ENCODE measurements at regions not wholly inside any gene's neighbourhood (a gene's known extent, or its start where the extent isn't known, plus 50 kb on each side); places are given as distances from the start of the nearest gene placed in this dataset.

- WGBS (ENCODE audit: insufficient coverage, insufficient read length) = no CpG with 5 or more reads among the region's 4 CpGs
- H3K9me3 ChIP-seq (ENCODE audit: control insufficient read depth, insufficient read depth, low read length) = no peaks in the 10 kb centered on the region
- H3K36me3 ChIP-seq (ENCODE audit: control insufficient read depth, insufficient read depth, low read length) = no peaks in the 10 kb centered on the region
- no peak overlapping the region for H3K4me3 ChIP-seq (ENCODE audit: low read length)
- DNase-seq (ENCODE audit: low read depth, low spot score) = no peak
- H3K4me1 ChIP-seq (ENCODE audit: control insufficient read depth, insufficient read depth, low read length) = no peaks in the 10 kb centered on the region
- H3K27me3 ChIP-seq (ENCODE audit: control insufficient read depth, insufficient read depth, low read length) = no peaks in the 10 kb centered on the region
- H3K27ac ChIP-seq (ENCODE audit: low read length) = no peak overlapping the region
Measured at GRCh38 chr1:30284226-30284625, 439.2 kb downstream of the MATN1 start.

DNA sequence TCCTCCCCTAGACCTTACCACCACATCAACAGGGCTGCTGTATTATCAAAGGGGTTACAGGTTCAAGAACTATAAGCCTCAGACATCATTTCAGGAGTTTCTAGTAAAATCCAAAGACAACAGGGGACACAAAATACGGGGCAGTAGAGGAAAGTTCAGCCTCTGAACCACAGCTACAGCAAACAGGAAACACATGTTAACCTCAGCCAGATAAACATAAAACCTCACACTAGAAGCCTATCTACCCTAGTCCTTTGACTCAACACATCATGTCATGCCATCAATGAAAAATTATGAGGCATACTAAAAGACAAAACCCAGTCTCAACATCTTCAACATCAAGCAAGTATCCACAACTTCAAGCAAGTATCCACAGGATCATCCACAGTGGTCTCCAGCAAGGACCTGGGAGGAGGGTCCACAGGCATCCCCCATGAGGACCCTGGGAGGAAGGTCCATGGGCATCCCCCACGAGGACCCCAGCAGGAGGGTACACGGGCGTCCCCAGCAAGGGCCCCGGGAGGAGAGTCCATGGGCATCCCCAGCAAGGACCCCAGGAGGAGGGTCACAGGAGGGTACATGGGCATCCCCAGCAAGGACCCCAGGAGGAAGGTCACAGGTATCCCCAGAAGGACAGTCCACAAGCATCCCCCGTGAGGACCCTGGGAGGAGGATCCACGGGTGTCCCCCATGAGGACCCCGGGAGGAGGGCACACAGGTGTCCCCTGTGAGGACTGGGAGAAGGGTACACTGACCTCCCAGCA is 440.0 kb downstream of the MATN1 start:
- Histone ChIP-seq H3K9me3 (ENCODE audit: control insufficient read depth, insufficient read depth, low read length) (no peaks in the 10 kb centered on the region), H3K36me3 (ENCODE audit: control insufficient read depth, insufficient read depth, low read length) (no peaks in the 10 kb centered on the region), H3K27ac (ENCODE audit: low read length) (no peak overlapping the region), H3K4me3 (ENCODE audit: low read length) (no peak overlapping the region), H3K27me3 (ENCODE audit: control insufficient read depth, insufficient read depth, low read length) (no peaks in the 10 kb centered on the region), H3K4me1 (ENCODE audit: control insufficient read depth, insufficient read depth, low read length) (no peaks in the 10 kb centered on the region)
- no CpG with 5 or more reads among the region's 8 CpGs for WGBS (ENCODE audit: insufficient coverage, insufficient read length)
- DNase-seq (ENCODE audit: low read depth, low spot score) = no peak

GRCh38 chr1:30280572-30280971 is 442.8 kb downstream of the MATN1 start:
- Histone ChIP-seq H3K4me3 (ENCODE audit: low read length) (no peak overlapping the region), H3K36me3 (ENCODE audit: control insufficient read depth, insufficient read depth, low read length) (no peaks in the 10 kb centered on the region), H3K27me3 (ENCODE audit: control insufficient read depth, insufficient read depth, low read length) (no peaks in the 10 kb centered on the region), H3K9me3 (ENCODE audit: control insufficient read depth, insufficient read depth, low read length) (no peaks in the 10 kb centered on the region), H3K27ac (ENCODE audit: low read length) (no peak overlapping the region), H3K4me1 (ENCODE audit: control insufficient read depth, insufficient read depth, low read length) (no peaks in the 10 kb centered on the region)
- DNase-seq (ENCODE audit: low read depth, low spot score) = no peak
- no CpG with 5 or more reads among the region's 2 CpGs for WGBS (ENCODE audit: insufficient coverage, insufficient read length)

GRCh38 chr1:30277911-30278310 is 445.5 kb downstream of the MATN1 start:
- no peak overlapping the region for H3K4me3 ChIP-seq (ENCODE audit: low read length)
- no peak overlapping the region for H3K27ac ChIP-seq (ENCODE audit: low read length)
- no peaks in the 10 kb centered on the region for H3K9me3 ChIP-seq (ENCODE audit: control insufficient read depth, insufficient read depth, low read length)
- WGBS (ENCODE audit: insufficient coverage, insufficient read length) = no CpG with 5 or more reads among the region's 6 CpGs
- H3K27me3 ChIP-seq (ENCODE audit: control insufficient read depth, insufficient read depth, low read length) = no peaks in the 10 kb centered on the region
- no peaks in the 10 kb centered on the region for H3K4me1 ChIP-seq (ENCODE audit: control insufficient read depth, insufficient read depth, low read length)
- DNase-seq (ENCODE audit: low read depth, low spot score) = no peak
- no peaks in the 10 kb centered on the region for H3K36me3 ChIP-seq (ENCODE audit: control insufficient read depth, insufficient read depth, low read length)

DNA sequence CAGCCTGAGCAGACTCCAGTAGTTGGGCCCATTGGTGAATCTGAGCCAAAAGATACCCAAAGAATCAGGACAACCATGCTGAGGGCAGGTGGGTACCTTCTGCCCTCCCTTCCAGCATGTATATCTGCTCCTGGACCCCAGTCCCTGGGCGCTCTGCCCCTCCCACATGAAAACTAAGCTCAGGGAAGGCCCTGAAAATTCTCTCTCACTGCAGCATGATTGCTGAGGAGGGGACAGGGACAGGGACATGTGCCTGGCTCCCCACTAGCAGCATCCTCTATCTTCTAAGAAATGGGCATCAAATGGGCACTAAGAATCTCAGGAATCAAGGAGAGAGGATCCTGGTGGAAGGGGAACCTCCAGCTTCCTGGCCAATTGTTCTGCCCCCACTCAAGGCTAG is 446.0 kb downstream of the MATN1 start:
- no peak for DNase-seq (ENCODE audit: low read depth, low spot score)
- WGBS (ENCODE audit: insufficient coverage, insufficient read length) = no CpG with 5 or more reads among the region's 1 CpG

DNA sequence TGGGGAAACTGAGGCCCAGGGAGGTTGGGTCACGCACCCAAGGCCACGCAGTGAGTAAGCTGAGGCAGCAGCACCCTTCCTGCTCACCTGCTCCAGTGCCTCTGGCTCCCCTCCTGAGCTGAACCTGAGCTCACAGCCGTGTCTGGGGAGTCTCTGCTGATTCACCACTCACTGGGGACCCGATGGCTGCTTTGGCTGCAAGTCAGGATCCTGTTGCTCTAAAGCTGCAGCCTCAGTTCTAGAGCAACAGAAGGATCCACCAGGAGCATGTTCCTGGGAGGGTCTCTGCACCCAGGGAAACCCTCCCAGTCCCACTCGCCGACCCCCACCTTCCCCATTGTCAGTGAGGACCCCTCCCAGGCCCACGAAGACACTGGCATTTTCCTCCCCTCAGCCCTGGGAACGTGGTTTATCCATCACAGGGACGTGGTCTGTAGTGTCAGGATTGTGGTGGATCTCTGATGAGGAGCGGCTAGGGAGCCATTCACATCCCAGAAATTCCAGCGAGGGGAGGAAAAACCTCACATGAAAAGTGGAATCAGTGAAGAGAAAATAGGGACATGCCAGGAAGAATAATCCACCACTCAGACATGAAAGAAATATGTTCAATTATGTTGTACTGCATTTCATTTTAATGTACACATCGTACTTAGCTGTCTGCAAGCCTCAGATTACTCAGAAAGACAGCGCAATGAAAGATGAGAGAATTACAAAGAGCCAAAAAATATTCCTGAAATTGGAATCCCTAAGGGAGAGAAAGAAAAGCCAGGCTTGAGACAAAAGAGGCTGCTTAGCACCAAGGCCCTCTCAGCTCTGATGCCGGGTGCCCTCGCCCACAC is 447.2 kb downstream of the MATN1 start:
- DNase-seq (ENCODE audit: low read depth, low spot score) = no peak
- no peaks in the 10 kb centered on the region for H3K27me3 ChIP-seq (ENCODE audit: control insufficient read depth, insufficient read depth, low read length)
- H3K9me3 ChIP-seq (ENCODE audit: control insufficient read depth, insufficient read depth, low read length) = no peaks in the 10 kb centered on the region
- no peak overlapping the region for H3K4me3 ChIP-seq (ENCODE audit: low read length)
- no peak overlapping the region for H3K27ac ChIP-seq (ENCODE audit: low read length)
- H3K36me3 ChIP-seq (ENCODE audit: control insufficient read depth, insufficient read depth, low read length) = no peaks in the 10 kb centered on the region
- H3K4me1 ChIP-seq (ENCODE audit: control insufficient read depth, insufficient read depth, low read length) = no peaks in the 10 kb centered on the region
- WGBS (ENCODE audit: insufficient coverage, insufficient read length) = no CpG with 5 or more reads among the region's 15 CpGs

More for the DNA sequence above, 446.0 kb downstream of the MATN1 start:
- H3K36me3 ChIP-seq (ENCODE audit: control insufficient read depth, insufficient read depth, low read length) = no peaks in the 10 kb centered on the region
- no peak overlapping the region for H3K27ac ChIP-seq (ENCODE audit: low read length)
- H3K9me3 ChIP-seq (ENCODE audit: control insufficient read depth, insufficient read depth, low read length) = no peaks in the 10 kb centered on the region
- no peaks in the 10 kb centered on the region for H3K27me3 ChIP-seq (ENCODE audit: control insufficient read depth, insufficient read depth, low read length)
- no peaks in the 10 kb centered on the region for H3K4me1 ChIP-seq (ENCODE audit: control insufficient read depth, insufficient read depth, low read length)
- H3K4me3 ChIP-seq (ENCODE audit: low read length) = no peak overlapping the region

DNA sequence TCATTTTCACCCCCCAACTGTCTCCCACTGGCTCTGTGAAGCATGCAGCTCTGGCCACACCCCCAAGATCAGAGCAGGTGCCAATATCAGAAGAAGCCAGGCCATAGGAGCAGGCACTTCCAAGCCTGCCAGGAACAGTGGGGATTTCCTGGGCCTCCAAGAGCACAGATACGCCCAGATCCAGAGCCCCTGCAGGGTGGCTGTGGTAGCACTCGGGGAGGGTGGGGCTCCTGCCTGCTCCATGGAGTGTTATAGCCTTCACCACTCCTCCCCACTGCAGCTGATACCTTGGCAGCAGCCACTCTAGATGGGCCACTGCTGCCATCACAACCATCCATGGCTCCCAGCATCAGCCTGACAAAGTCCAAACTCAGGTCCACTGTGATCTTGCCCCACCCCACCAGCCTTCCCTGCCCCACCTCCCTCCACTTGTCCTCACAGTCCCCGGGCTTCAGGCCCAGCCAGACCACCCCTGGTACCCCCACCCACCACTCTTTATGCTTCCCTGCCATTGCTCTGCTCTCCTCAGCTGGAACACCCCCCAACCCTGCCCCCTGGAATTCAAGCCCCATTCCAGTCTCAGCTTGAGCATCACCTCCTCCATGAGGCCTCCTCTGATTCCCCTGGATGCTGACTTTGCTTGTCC is 448.3 kb downstream of the MATN1 start:
- Histone ChIP-seq H3K4me1 (ENCODE audit: control insufficient read depth, insufficient read depth, low read length) (no peaks in the 10 kb centered on the region), H3K36me3 (ENCODE audit: control insufficient read depth, insufficient read depth, low read length) (no peaks in the 10 kb centered on the region), H3K4me3 (ENCODE audit: low read length) (no peak overlapping the region), H3K9me3 (ENCODE audit: control insufficient read depth, insufficient read depth, low read length) (no peaks in the 10 kb centered on the region), H3K27me3 (ENCODE audit: control insufficient read depth, insufficient read depth, low read length) (no peaks in the 10 kb centered on the region), H3K27ac (ENCODE audit: low read length) (no peak overlapping the region)
- no CpG with 5 or more reads among the region's 3 CpGs for WGBS (ENCODE audit: insufficient coverage, insufficient read length)
- no peak for DNase-seq (ENCODE audit: low read depth, low spot score)

GRCh38 chr1:30274173-30274970 is 449.0 kb downstream of the MATN1 start:
- WGBS (ENCODE audit: insufficient coverage, insufficient read length) = no CpG with 5 or more reads among the region's 3 CpGs
- H3K4me3 ChIP-seq (ENCODE audit: low read length) = no peak overlapping the region
- no peaks in the 10 kb centered on the region for H3K4me1 ChIP-seq (ENCODE audit: control insufficient read depth, insufficient read depth, low read length)
- H3K9me3 ChIP-seq (ENCODE audit: control insufficient read depth, insufficient read depth, low read length) = no peaks in the 10 kb centered on the region
- no peak overlapping the region for H3K27ac ChIP-seq (ENCODE audit: low read length)
- DNase-seq (ENCODE audit: low read depth, low spot score) = no peak
- no peaks in the 10 kb centered on the region for H3K36me3 ChIP-seq (ENCODE audit: control insufficient read depth, insufficient read depth, low read length)
- H3K27me3 ChIP-seq (ENCODE audit: control insufficient read depth, insufficient read depth, low read length) = no peaks in the 10 kb centered on the region

- no CpG with 5 or more reads among the region's 5 CpGs for WGBS (ENCODE audit: insufficient coverage, insufficient read length)
- Histone ChIP-seq H3K36me3 (ENCODE audit: control insufficient read depth, insufficient read depth, low read length) (no peaks in the 10 kb centered on the region), H3K9me3 (ENCODE audit: control insufficient read depth, insufficient read depth, low read length) (no peaks in the 10 kb centered on the region), H3K4me3 (ENCODE audit: low read length) (no peak overlapping the region), H3K27me3 (ENCODE audit: control insufficient read depth, insufficient read depth, low read length) (no peaks in the 10 kb centered on the region), H3K27ac (ENCODE audit: low read length) (no peak overlapping the region), H3K4me1 (ENCODE audit: control insufficient read depth, insufficient read depth, low read length) (no peaks in the 10 kb centered on the region)
- DNase-seq (ENCODE audit: low read depth, low spot score) = no peak
Measured at GRCh38 chr1:30273456-30273855, 449.9 kb downstream of the MATN1 start.

DNA sequence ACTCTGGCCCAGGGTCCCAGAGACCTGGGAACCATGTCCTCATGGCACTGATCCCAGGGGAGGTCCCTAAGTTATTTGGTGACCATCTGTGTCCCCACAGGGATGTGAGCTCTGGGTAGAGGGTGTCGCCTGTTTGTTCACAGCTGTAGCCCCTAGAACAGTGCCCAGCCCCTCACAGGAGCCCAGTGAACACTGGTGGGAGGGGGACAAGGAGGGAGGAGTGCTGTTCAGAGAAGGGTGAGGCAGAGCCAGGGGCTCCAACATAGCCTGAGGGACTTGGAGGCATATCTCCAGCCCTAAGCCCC is 450.4 kb downstream of the MATN1 start:
- H3K27ac ChIP-seq (ENCODE audit: low read length) = no peak overlapping the region
- no peaks in the 10 kb centered on the region for H3K9me3 ChIP-seq (ENCODE audit: control insufficient read depth, insufficient read depth, low read length)
- no peak for DNase-seq (ENCODE audit: low read depth, low spot score)
- WGBS (ENCODE audit: insufficient coverage, insufficient read length) = no CpG with 5 or more reads among the region's 1 CpG
- no peak overlapping the region for H3K4me3 ChIP-seq (ENCODE audit: low read length)
- H3K27me3 ChIP-seq (ENCODE audit: control insufficient read depth, insufficient read depth, low read length) = no peaks in the 10 kb centered on the region
- H3K36me3 ChIP-seq (ENCODE audit: control insufficient read depth, insufficient read depth, low read length) = no peaks in the 10 kb centered on the region
- H3K4me1 ChIP-seq (ENCODE audit: control insufficient read depth, insufficient read depth, low read length) = no peaks in the 10 kb centered on the region
